A673 (cell line): ENCODE measurements at regions not wholly inside any gene's neighbourhood (a gene's known extent, or its start where the extent isn't known, plus 50 kb on each side); places are given as distances from the start of the nearest gene placed in this dataset.

Experiments used
- BruUV-seq: library from RNA; stranded (reverse); fragments of 400-500 nt; replicated peaks from 2 replicates; lab custom pipeline; 2021; lab: Mats Ljungman, UMichigan
- CTCF ChIA-PET: fragments of 300-600 bp; sonication (Branson Sonifier 250); formaldehyde crosslinking; loops from one replicate; lab custom pipeline; 2022; ENCODE audit warnings: antibody characterized with exemption; lab: Charles Lee
- POLR2A ChIA-PET: fragments of 300-600 bp; sonication (Branson Sonifier 250); formaldehyde crosslinking; loops from one replicate; lab custom pipeline; 2022; ENCODE audit warnings: antibody characterized with exemption; ENCODE audit not compliant: low non-redundant PET; lab: Charles Lee
- DNase-seq: peaks from one replicate; pipeline ENCODE4 v3.0.0-alpha.2; 2015; ENCODE audit warnings: low spot score
- H3K27ac ChIP-seq: fragments of 200-600 bp; sonication (generic); 2 replicates; pipeline ENCODE4 v1.5.1; 2016; ENCODE audit warnings: mixed run types, low read depth, mild to moderate bottlenecking, mixed read lengths, antibody characterized with exemption, low read length; ENCODE audit not compliant: poor library complexity, severe bottlenecking
- H3K27me3 ChIP-seq: fragments of 200-600 bp; sonication (generic); replicated peaks from 2 replicates; pipeline ENCODE4 v1.6.1; 2017; ENCODE audit warnings: mixed run types, low read depth, mild to moderate bottlenecking, mixed read lengths, antibody characterized with exemption, low read length; ENCODE audit not compliant: insufficient read depth, poor library complexity
- H3K36me3 ChIP-seq: fragments of 200-600 bp; sonication (generic); 2 replicates; pipeline ENCODE4 v1.6.1; 2016; ENCODE audit warnings: mixed run types, mild to moderate bottlenecking, mixed read lengths, antibody characterized with exemption, low read length; ENCODE audit not compliant: insufficient read depth, poor library complexity, severe bottlenecking
- H3K4me1 ChIP-seq: fragments of 200-600 bp; sonication (generic); 2 replicates; pipeline ENCODE4 v1.6.1; 2017; ENCODE audit warnings: mixed run types, mild to moderate bottlenecking, mixed read lengths, antibody characterized with exemption, low read length; ENCODE audit not compliant: insufficient read depth, poor library complexity, severe bottlenecking
- H3K4me3 ChIP-seq: fragments of 200-600 bp; sonication (generic); 2 replicates; pipeline ENCODE4 v1.5.1; 2016; ENCODE audit warnings: low read depth, mixed run types, mild to moderate bottlenecking, mixed read lengths, low read length; ENCODE audit not compliant: poor library complexity, severe bottlenecking
- H3K9me3 ChIP-seq: fragments of 200-600 bp; sonication (generic); 2 replicates; pipeline ENCODE4 v1.6.1; 2016; ENCODE audit warnings: mixed run types, low read depth, mild to moderate bottlenecking, mixed read lengths, antibody characterized with exemption, low read length; ENCODE audit not compliant: poor library complexity, severe bottlenecking
- EZH2 ChIP-seq: fragments of 200-600 bp; sonication (generic); IDR thresholded peaks from 2 replicates; pipeline ENCODE4 v1.6.1; 2017; ENCODE audit warnings: borderline replicate concordance, low read depth, mild to moderate bottlenecking, mixed read lengths, antibody characterized with exemption, low read length; ENCODE audit not compliant: poor library complexity, severe bottlenecking
- intact Hi-C: fragments of 100-400 bp; cut with micrococcal nuclease; formaldehyde crosslinking; loops from one replicate; pipeline ENCODE4 v1.10.0; 2022; ENCODE audit not compliant: unreplicated experiment
- TF ChIP-seq, protein P1 (sequence below): fragments of 300-800, 200-600 bp; sonication (generic); conservative IDR thresholded peaks from 2 replicates; pipeline ENCODE4 v1.5.1; 2017; ENCODE audit warnings: low read depth, mild to moderate bottlenecking, antibody characterized with exemption, low read length, moderate library complexity, mixed read lengths

DNA sequence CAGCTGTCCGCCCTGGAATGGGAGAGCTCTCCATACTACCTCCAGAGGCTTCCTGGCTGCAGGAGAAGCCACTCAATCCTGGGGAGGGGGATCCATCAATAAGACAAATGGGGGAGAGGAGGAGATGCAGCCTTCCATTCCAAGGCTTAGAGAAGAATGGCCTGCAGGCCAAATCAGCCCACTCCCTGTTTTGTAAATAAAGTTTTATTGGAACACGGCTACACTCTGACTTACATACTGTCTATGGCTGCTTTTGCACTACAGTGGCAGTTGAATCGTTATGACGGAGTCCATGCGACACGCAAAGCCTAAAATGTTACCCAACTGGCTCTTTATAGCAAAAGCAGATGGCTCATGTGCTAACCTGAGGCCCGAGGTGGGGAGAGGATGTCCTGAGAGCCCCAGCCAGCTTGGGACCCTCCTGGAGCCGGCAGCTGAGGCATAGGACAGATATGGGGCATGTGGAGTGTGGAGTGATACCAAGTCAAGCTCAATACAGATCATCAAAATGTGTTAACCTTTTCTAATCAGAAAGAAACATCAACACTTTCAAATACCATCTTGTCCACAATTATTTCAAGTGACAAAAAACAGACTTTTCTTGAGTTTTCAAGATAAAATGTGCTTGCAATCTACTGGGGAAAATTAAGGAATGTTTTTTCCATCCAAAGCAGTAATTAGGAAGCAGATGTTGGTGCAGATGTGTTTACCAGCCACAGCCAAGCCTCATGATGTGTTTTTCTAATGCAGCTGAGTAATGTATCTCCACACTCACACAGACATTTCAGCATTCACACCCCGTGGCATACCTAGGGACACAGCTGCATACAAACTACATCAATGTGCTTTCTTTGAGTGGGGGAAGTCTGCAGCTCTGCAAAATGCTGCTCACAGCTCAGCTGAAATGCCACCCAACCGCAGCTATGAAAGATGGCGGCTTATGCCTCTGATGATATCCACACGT is 181.6 kb downstream of the SHANK2 start:
- intact Hi-C loops: no loop called here
- Histone ChIP-seq H3K27ac (no peak overlapping the region), H3K9me3 (no peaks in the 10 kb centered on the region), H3K4me1 (no peaks in the 10 kb centered on the region), H3K27me3 (peaks cover 13% of the 10 kb centered on the region), H3K36me3 (no peaks in the 10 kb centered on the region), H3K4me3 (no peak overlapping the region)
- ChIA-PET CTCF (no interaction called here), POLR2A (no interaction called here)
- no TSS peak for BruUV-seq
- TF ChIP-seq, protein P1, sequence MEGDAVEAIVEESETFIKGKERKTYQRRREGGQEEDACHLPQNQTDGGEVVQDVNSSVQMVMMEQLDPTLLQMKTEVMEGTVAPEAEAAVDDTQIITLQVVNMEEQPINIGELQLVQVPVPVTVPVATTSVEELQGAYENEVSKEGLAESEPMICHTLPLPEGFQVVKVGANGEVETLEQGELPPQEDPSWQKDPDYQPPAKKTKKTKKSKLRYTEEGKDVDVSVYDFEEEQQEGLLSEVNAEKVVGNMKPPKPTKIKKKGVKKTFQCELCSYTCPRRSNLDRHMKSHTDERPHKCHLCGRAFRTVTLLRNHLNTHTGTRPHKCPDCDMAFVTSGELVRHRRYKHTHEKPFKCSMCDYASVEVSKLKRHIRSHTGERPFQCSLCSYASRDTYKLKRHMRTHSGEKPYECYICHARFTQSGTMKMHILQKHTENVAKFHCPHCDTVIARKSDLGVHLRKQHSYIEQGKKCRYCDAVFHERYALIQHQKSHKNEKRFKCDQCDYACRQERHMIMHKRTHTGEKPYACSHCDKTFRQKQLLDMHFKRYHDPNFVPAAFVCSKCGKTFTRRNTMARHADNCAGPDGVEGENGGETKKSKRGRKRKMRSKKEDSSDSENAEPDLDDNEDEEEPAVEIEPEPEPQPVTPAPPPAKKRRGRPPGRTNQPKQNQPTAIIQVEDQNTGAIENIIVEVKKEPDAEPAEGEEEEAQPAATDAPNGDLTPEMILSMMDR: no peak
- no peak for TF ChIP-seq EZH2
- no peak for DNase-seq

DNA sequence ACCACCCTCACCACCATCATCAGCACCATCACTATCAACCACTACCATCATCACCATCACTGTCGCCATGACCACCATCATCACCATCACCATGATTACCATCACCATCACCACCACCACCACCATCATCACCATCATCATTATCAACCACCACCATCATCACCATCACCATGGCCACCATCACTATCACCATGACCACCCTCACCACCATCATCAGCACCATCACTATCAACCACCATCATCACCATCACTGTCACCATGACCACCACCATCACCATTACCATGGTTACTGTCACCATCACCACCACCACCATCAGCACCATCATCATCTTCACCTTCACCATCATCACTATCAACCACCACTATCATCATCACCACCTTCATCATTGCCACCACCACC is 183.4 kb downstream of the SHANK2 start:
- no peaks in the 10 kb centered on the region for H3K9me3 ChIP-seq
- POLR2A ChIA-PET: no interaction called here
- no peak for DNase-seq
- CTCF ChIA-PET: no interaction called here
- no peaks in the 10 kb centered on the region for H3K4me1 ChIP-seq
- TF ChIP-seq, protein P1: no peak
- TF ChIP-seq EZH2: no peak
- BruUV-seq: no TSS peak
- peaks cover 13% of the 10 kb centered on the region for H3K27me3 ChIP-seq
- H3K36me3 ChIP-seq: no peaks in the 10 kb centered on the region
- H3K4me3 ChIP-seq: no peak overlapping the region
- intact Hi-C loops: no loop called here
- H3K27ac ChIP-seq: no peak overlapping the region

DNA sequence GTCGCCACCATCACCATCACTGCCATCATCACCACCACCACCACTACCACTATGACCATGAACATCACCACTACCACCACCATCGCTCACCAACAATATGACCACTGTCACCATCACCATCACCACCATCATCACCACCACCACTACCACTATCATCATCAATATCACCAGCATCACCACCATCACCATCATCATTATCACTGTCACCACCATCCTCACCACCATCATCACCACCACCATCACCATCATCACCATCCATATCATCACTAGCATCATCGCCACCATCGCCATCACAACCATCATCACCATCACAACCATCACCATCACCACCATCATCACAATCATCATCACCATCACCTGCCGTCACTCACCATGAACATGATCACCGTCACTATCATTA is 184.6 kb downstream of the SHANK2 start:
- Histone ChIP-seq H3K4me1 (no peaks in the 10 kb centered on the region), H3K27ac (no peak overlapping the region), H3K36me3 (no peaks in the 10 kb centered on the region), H3K4me3 (no peak overlapping the region), H3K9me3 (no peaks in the 10 kb centered on the region), H3K27me3 (peaks cover 17% of the 10 kb centered on the region)
- intact Hi-C loops: no loop called here
- CTCF ChIA-PET: no interaction called here
- BruUV-seq: no TSS peak
- POLR2A ChIA-PET: no interaction called here
- TF ChIP-seq, protein P1: no peak
- TF ChIP-seq EZH2: no peak
- DNase-seq: no peak
